Esophagus squamous epithelium (tissue), 4 donors: ENCODE measurements at regions not wholly inside any gene's neighbourhood (a gene's known extent, or its start where the extent isn't known, plus 50 kb on each side); places are given as distances from the start of the nearest gene placed in this dataset.

ENCODE experiments used
- CTCF ChIP-seq, 6 experiments: fragments of 450-650 bp in 4 of 6; fragments of 200-600 bp in 2 of 6; sonication (generic) in 2 of 6; IDR thresholded peaks; one replicate each; pipeline ENCODE4 v1.5.1; 2016 to 2019; ENCODE audit warnings: antibody characterized with exemption in 6 of 6, mild to moderate bottlenecking in 4 of 6, moderate library complexity in 4 of 6
- POLR2A ChIP-seq, 4 donors: fragments of 450-650 bp; IDR thresholded peaks; one replicate each; pipeline ENCODE4 v1.6.1; 2017; ENCODE audit warnings: antibody characterized with exemption in 4 of 4, mild to moderate bottlenecking in 4 of 4, moderate library complexity in 3 of 4

- TF ChIP-seq POLR2A (IDR thresholded peaks at IDR 0.05) (no peak), CTCF (IDR thresholded peaks at IDR 0.05) (no peak)
Measured at GRCh38 chr3:757711-758110, 335.1 kb upstream of the CNTN6 start.
